ENCODE measurements at regions not wholly inside any gene's neighbourhood (a gene's known extent, or its start where the extent isn't known, plus 50 kb on each side); places are given as distances from the start of the nearest gene placed in this dataset.

GRCh38 chr11:127471662-127472061 is 471.1 kb upstream of the KIRREL3 start:
- no peaks in the 10 kb centered on the region for H3K27me3 ChIP-seq (replicated peaks in 1 of 4; ENCODE audit: control extremely low read depth in 1 of 4, control insufficient read depth in 3 of 4, insufficient read depth in 4 of 4, low read length in 3 of 4)
- WGBS (ENCODE audit: insufficient coverage) = no CpG with 5 or more reads among the region's 3 CpGs
- H3K4me3 Mint-ChIP-seq = no peak overlapping the region
- CTCF ChIA-PET = no interaction called here
- no peaks in the 10 kb centered on the region for H4K20me1 ChIP-seq (ENCODE audit: control insufficient read depth, insufficient read depth, low read length, poor library complexity, severe bottlenecking)
- H3K4me1 Mint-ChIP-seq = no peaks in the 10 kb centered on the region
- no peak overlapping the region for H3K9ac ChIP-seq (ENCODE audit: low read length)
- no peak overlapping the region for H3K27ac ChIP-seq (ENCODE audit: low read length in 2 of 2)
- H3K9me3 Mint-ChIP-seq (ENCODE audit: insufficient read depth) = peaks cover 2% of the 10 kb centered on the region
- H3K4me3 ChIP-seq (ENCODE audit: control extremely low read depth in 1 of 5, extremely low read depth in 1 of 5, insufficient read depth in 1 of 5, low read depth in 2 of 5, low read length in 4 of 5) = no peak overlapping the region
- H3K4me1 ChIP-seq (ENCODE audit: control insufficient read depth in 2 of 2, insufficient read depth in 2 of 2, low read length in 2 of 2) = no peaks in the 10 kb centered on the region
- H3K27me3 Mint-ChIP-seq = no peaks in the 10 kb centered on the region
- no peaks in the 10 kb centered on the region for H3K79me2 ChIP-seq (ENCODE audit: control insufficient read depth, insufficient read depth, low read length)
- no peaks in the 10 kb centered on the region for H3K36me3 ChIP-seq (replicated peaks in 1 of 2; ENCODE audit: control extremely low read depth in 1 of 2, control insufficient read depth in 1 of 2, extremely low read depth in 1 of 2, insufficient read depth in 2 of 2, low read length in 1 of 2)
- ATAC-seq (ENCODE audit: low read depth) (no peak), DNase-seq (no peak)
- POLR2A ChIA-PET = no interaction called here
- H3K27ac Mint-ChIP-seq = no peak overlapping the region
- H3K4me2 ChIP-seq (replicated peaks; ENCODE audit: low read depth, low read length, poor library complexity, severe bottlenecking) = no peak overlapping the region
- no peak overlapping the region for H2AFZ ChIP-seq (ENCODE audit: insufficient read depth, low read depth, low read length, poor library complexity, severe bottlenecking)
- no peak for TF ChIP-seq EZH2 (IDR thresholded peaks at IDR 0.05; ENCODE audit: borderline replicate concordance, insufficient read depth, low read depth, low read length, poor library complexity, severe bottlenecking)
- no peak for TF ChIP-seq CTCF (IDR thresholded peaks at IDR 0.05)
- intact Hi-C loops (cut with micrococcal nuclease) = no loop called here
- H3K9me3 ChIP-seq (ENCODE audit: control extremely low read depth in 1 of 3, control insufficient read depth in 2 of 3, insufficient read depth in 1 of 3, low read length in 2 of 3) = no peaks in the 10 kb centered on the region

- Histone ChIP-seq H3K79me2 (ENCODE audit: control insufficient read depth, insufficient read depth, low read length) (no peaks in the 10 kb centered on the region), H3K4me3 (ENCODE audit: control extremely low read depth in 1 of 5, extremely low read depth in 1 of 5, insufficient read depth in 1 of 5, low read depth in 2 of 5, low read length in 4 of 5) (no peak overlapping the region), H4K20me1 (ENCODE audit: control insufficient read depth, insufficient read depth, low read length, poor library complexity, severe bottlenecking) (no peaks in the 10 kb centered on the region), H3K4me1 (ENCODE audit: control insufficient read depth in 2 of 2, insufficient read depth in 2 of 2, low read length in 2 of 2) (no peaks in the 10 kb centered on the region), H3K4me2 (replicated peaks; ENCODE audit: low read depth, low read length, poor library complexity, severe bottlenecking) (no peak overlapping the region), H3K9ac (ENCODE audit: low read length) (no peak overlapping the region), H2AFZ (ENCODE audit: insufficient read depth, low read depth, low read length, poor library complexity, severe bottlenecking) (no peak overlapping the region), H3K9me3 (ENCODE audit: control extremely low read depth in 1 of 3, control insufficient read depth in 2 of 3, insufficient read depth in 1 of 3, low read length in 2 of 3) (no peaks in the 10 kb centered on the region), H3K27me3 (replicated peaks in 1 of 4; ENCODE audit: control extremely low read depth in 1 of 4, control insufficient read depth in 3 of 4, insufficient read depth in 4 of 4, low read length in 3 of 4) (no peaks in the 10 kb centered on the region), H3K36me3 (replicated peaks in 1 of 2; ENCODE audit: control extremely low read depth in 1 of 2, control insufficient read depth in 1 of 2, extremely low read depth in 1 of 2, insufficient read depth in 2 of 2, low read length in 1 of 2) (no peaks in the 10 kb centered on the region), H3K27ac (ENCODE audit: low read length in 2 of 2) (no peak overlapping the region)
- POLR2A ChIA-PET = no interaction called here
- Mint-ChIP-seq H3K27ac (no peak overlapping the region), H3K4me3 (no peak overlapping the region), H3K4me1 (no peaks in the 10 kb centered on the region), H3K27me3 (no peaks in the 10 kb centered on the region), H3K9me3 (ENCODE audit: insufficient read depth) (peaks cover 2% of the 10 kb centered on the region)
- ATAC-seq (ENCODE audit: low read depth) (no peak), DNase-seq (no peak)
- WGBS (ENCODE audit: insufficient coverage) = 100% methylated on average over 1 of the region's 4 CpGs
- no peak for TF ChIP-seq CTCF (IDR thresholded peaks at IDR 0.05)
- TF ChIP-seq EZH2 (IDR thresholded peaks at IDR 0.05; ENCODE audit: borderline replicate concordance, insufficient read depth, low read depth, low read length, poor library complexity, severe bottlenecking) = no peak
- CTCF ChIA-PET = no interaction called here
- intact Hi-C loops (cut with micrococcal nuclease) = no loop called here
Measured at GRCh38 chr11:127470306-127470884, 469.8 kb upstream of the KIRREL3 start.

Data from B cell (primary cell).